ENCODE measurements at regions not wholly inside any gene's neighbourhood (a gene's known extent, or its start where the extent isn't known, plus 50 kb on each side); places are given as distances from the start of the nearest gene placed in this dataset.

DNA sequence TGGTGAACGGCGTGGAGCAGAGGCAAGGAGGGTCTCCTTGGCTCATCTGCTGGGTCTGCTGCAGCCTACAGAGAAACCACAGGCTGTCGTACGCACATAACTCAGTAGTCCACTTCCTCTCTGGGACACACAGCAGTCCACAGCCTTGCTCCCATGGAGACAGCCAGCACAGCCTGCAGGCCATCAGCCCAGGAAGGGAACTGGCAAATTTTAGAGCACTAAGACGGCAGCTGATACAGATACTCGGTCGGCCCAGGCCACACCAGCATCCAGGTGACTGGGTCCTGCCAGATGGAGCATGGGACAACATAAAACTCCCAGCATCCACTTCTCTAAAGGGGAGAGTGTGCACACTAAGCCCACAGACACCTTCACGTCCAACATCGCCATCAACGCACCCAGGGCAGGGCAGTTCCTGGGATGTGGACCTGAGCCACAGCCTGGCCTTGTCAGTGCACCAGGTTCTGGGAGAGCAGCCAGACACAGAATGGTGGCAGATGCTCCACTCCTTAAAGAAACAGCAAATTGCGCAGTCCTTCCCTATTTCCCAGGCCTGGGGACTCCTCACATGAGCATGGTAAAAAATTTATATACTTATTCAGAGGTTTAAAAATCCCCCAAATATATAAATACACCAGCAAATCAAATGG lies 247.1 kb upstream of the RAB4A start:
- TF ChIP-seq, protein P1, sequence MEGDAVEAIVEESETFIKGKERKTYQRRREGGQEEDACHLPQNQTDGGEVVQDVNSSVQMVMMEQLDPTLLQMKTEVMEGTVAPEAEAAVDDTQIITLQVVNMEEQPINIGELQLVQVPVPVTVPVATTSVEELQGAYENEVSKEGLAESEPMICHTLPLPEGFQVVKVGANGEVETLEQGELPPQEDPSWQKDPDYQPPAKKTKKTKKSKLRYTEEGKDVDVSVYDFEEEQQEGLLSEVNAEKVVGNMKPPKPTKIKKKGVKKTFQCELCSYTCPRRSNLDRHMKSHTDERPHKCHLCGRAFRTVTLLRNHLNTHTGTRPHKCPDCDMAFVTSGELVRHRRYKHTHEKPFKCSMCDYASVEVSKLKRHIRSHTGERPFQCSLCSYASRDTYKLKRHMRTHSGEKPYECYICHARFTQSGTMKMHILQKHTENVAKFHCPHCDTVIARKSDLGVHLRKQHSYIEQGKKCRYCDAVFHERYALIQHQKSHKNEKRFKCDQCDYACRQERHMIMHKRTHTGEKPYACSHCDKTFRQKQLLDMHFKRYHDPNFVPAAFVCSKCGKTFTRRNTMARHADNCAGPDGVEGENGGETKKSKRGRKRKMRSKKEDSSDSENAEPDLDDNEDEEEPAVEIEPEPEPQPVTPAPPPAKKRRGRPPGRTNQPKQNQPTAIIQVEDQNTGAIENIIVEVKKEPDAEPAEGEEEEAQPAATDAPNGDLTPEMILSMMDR (conservative IDR thresholded peaks at IDR 0.05; ENCODE audit: low read depth in 2 of 2), result no peak
- TF ChIP-seq, protein P2, sequence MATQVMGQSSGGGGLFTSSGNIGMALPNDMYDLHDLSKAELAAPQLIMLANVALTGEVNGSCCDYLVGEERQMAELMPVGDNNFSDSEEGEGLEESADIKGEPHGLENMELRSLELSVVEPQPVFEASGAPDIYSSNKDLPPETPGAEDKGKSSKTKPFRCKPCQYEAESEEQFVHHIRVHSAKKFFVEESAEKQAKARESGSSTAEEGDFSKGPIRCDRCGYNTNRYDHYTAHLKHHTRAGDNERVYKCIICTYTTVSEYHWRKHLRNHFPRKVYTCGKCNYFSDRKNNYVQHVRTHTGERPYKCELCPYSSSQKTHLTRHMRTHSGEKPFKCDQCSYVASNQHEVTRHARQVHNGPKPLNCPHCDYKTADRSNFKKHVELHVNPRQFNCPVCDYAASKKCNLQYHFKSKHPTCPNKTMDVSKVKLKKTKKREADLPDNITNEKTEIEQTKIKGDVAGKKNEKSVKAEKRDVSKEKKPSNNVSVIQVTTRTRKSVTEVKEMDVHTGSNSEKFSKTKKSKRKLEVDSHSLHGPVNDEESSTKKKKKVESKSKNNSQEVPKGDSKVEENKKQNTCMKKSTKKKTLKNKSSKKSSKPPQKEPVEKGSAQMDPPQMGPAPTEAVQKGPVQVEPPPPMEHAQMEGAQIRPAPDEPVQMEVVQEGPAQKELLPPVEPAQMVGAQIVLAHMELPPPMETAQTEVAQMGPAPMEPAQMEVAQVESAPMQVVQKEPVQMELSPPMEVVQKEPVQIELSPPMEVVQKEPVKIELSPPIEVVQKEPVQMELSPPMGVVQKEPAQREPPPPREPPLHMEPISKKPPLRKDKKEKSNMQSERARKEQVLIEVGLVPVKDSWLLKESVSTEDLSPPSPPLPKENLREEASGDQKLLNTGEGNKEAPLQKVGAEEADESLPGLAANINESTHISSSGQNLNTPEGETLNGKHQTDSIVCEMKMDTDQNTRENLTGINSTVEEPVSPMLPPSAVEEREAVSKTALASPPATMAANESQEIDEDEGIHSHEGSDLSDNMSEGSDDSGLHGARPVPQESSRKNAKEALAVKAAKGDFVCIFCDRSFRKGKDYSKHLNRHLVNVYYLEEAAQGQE (IDR thresholded peaks at IDR 0.05; ENCODE audit: unreplicated experiment), result no peak
- TF ChIP-seq POLR2AphosphoS5 (IDR thresholded peaks at IDR 0.05; ENCODE audit: low read depth) (no peak), EZH2 (IDR thresholded peaks at IDR 0.05; ENCODE audit: low read depth, unreplicated experiment) (no peak), CREB1 (CRISPR knock-in tag; IDR thresholded peaks at IDR 0.05; ENCODE audit: low read depth) (no peak)
- TF ChIP-seq, protein P3, sequence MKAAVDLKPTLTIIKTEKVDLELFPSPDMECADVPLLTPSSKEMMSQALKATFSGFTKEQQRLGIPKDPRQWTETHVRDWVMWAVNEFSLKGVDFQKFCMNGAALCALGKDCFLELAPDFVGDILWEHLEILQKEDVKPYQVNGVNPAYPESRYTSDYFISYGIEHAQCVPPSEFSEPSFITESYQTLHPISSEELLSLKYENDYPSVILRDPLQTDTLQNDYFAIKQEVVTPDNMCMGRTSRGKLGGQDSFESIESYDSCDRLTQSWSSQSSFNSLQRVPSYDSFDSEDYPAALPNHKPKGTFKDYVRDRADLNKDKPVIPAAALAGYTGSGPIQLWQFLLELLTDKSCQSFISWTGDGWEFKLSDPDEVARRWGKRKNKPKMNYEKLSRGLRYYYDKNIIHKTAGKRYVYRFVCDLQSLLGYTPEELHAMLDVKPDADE (IDR thresholded peaks at IDR 0.05), result no peak

Measured in GM23338 (cell line).